ENCODE measurements at regions not wholly inside any gene's neighbourhood (a gene's known extent, or its start where the extent isn't known, plus 50 kb on each side); places are given as distances from the start of the nearest gene placed in this dataset.

- Histone ChIP-seq H3K36me3 (ENCODE audit: control insufficient read depth in 2 of 2, extremely low read depth in 1 of 2, insufficient read depth in 2 of 2, low read length in 2 of 2) (no peaks in the 10 kb centered on the region), H3K4me3 (replicated peaks in 1 of 3; ENCODE audit: insufficient read depth in 1 of 3, low read depth in 1 of 3, low read length in 3 of 3) (no peak overlapping the region), H3K79me2 (ENCODE audit: control insufficient read depth, insufficient read depth, low read length) (no peaks in the 10 kb centered on the region), H3K9me3 (replicated peaks; ENCODE audit: control insufficient read depth, insufficient read depth, low read length) (no peaks in the 10 kb centered on the region), H3K4me1 (ENCODE audit: control insufficient read depth, extremely low read depth, insufficient read depth, low read length) (no peaks in the 10 kb centered on the region), H3K9ac (replicated peaks; ENCODE audit: extremely low read depth, insufficient read depth, low read length) (no peak overlapping the region), H3K27me3 (ENCODE audit: control insufficient read depth in 2 of 2, insufficient read depth in 2 of 2, low read length in 2 of 2) (no peaks in the 10 kb centered on the region), H3K27ac (ENCODE audit: insufficient read depth, low read depth, low read length) (no peak overlapping the region), H2AFZ (ENCODE audit: low read depth, low read length) (no peak overlapping the region), H3K4me2 (ENCODE audit: insufficient read depth, low read length) (no peak overlapping the region), H4K20me1 (replicated peaks; ENCODE audit: control insufficient read depth, extremely low read depth, insufficient read depth, low read length) (no peaks in the 10 kb centered on the region), H3K9me1 (replicated peaks; ENCODE audit: control insufficient read depth, extremely low read depth, insufficient read depth, low read length) (no peaks in the 10 kb centered on the region)
- DNase-seq (ENCODE audit: low read depth, low spot score) (no peak), FAIRE-seq (no peak)
- CTCF ChIA-PET, result no interaction called here
- BruUV-seq (replicated peaks), result no TSS peak
- TF ChIP-seq MYC (IDR thresholded peaks at IDR 0.05; ENCODE audit: low read depth, low read length), result no peak
- TF ChIP-seq FOS (IDR thresholded peaks at IDR 0.05; ENCODE audit: borderline replicate concordance, insufficient read depth, low read length), result no peak
- TF ChIP-seq POLR2A (IDR thresholded peaks at IDR 0.05; ENCODE audit: low read depth, low read length), result no peak
- TF ChIP-seq CTCF (IDR thresholded peaks at IDR 0.05; ENCODE audit: extremely low read depth in 1 of 2, insufficient read depth in 1 of 2, low read depth in 1 of 2, low read length in 2 of 2), result no peak
- no peak for TF ChIP-seq MAX (IDR thresholded peaks at IDR 0.05; ENCODE audit: insufficient read depth, insufficient read length)
- TF ChIP-seq GATA2 (IDR thresholded peaks at IDR 0.05; ENCODE audit: insufficient read depth, insufficient read length, low read depth, low read length), result no peak
- no peak for TF ChIP-seq EZH2 (IDR thresholded peaks at IDR 0.05; ENCODE audit: borderline replicate concordance, low read depth, low read length, severe bottlenecking)
- no peak for TF ChIP-seq JUN (IDR thresholded peaks at IDR 0.05; ENCODE audit: borderline replicate concordance, insufficient read depth, insufficient read length, low read depth)
- POLR2A ChIA-PET, result no interaction called here
- intact Hi-C loops (cut with micrococcal nuclease) (no loop called here), dilution Hi-C loops (cut with MboI; ENCODE audit: extremely low pct_ligation_motif_present, low sequenced_read_pairs) (no loop called here)
These were observed 380.7 kb downstream of the MRPS30 start for GRCh38 chr5:45189481-45189880.
